GM19468 (cell line): ENCODE measurements at regions not wholly inside any gene's neighbourhood (a gene's known extent, or its start where the extent isn't known, plus 50 kb on each side); places are given as distances from the start of the nearest gene placed in this dataset.

Source experiments
- ATAC-seq: cut with Tn5 transposase; IDR thresholded peaks from one replicate; pipeline ENCODE4 v1.9.1; 2021; ENCODE audit warnings: mild to moderate bottlenecking, moderate library complexity, moderate number of reproducible peaks; ENCODE audit not compliant: unreplicated experiment; ENCODE audit errors: extremely low read depth

DNA sequence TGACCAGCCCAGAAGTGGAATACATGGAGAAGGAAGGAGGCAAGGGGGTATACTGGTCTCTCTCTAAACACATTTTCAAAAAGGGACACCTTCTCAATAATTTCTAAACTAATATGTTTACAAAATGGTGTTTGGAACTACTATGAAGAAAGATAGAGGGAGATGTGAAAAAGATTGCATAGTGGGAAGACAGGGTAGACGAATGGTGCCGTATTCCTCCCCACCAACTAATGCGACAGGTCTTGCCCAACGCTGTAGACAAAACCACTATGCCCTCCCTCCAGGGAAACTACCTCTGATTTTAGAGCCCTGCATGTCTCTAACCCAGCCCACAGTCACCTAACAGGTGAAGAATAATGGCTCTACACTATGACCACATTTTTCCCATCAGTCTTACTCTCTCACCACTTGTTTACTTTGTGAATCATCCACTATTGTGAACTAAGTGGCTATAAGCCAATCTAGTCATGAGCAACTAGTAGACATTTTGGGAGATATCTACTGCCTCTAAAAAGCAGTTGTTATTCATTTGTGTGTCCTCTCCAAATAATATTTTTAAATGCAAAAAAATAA is 108.2 kb upstream of the UBE2E2 start:
- ATAC-seq: no peak

DNA sequence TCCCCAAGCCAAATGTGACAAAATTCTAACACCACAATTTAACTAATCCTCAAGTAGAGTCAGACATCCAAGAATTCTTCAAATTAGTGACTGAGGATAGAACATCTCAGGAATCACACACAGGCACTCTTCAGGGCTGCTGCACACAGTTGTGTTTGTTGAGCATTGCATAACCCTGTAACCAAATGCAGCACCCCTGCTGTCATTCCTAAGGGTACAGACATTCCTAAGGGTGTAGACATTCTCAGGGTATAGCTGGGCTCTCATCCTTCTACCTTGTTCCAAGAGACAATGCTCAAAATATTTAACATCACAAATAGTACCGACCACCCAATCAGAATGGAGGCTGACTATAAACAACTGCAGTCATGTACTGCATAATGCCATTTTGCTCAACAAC is 107.1 kb upstream of the UBE2E2 start:
- ATAC-seq: no peak

DNA sequence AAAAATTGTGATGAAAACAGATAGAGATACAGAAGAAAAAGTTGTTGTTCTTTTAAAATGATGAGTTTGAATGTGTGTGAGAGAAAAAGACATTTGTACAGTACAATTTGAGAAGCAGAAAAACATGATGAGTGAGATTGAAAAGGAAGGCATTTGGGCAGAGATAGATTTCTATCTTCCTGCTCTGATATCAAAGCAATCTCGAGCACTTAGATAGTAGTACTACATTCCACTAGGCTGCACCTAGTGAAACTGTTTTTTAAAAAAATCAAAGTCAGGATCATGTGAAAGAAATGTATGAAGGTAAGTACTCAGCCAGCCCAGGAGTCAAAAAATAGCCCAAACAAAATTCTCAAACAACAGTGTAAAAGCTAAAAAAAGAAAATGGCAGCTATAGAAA is 104.1 kb upstream of the UBE2E2 start:
- ATAC-seq: no peak

DNA sequence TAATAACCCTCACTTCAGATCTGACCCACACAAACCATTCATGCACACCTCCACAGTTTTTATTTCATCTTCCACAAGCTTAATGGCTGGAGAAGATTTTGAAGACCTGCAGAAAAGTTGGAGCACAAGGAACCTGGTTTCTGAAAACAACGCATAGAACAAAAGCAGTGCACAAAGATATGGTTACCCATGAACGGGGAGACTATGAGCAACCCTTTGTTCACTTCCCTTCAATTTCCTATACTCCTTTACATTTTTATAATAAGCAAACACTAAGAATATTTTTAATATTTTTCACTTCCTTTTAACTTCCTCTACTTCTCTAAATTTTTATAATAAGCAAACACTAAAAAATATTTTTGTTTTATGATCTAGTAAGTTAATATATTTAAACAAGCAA is 103.5 kb upstream of the UBE2E2 start:
- no peak for ATAC-seq

DNA sequence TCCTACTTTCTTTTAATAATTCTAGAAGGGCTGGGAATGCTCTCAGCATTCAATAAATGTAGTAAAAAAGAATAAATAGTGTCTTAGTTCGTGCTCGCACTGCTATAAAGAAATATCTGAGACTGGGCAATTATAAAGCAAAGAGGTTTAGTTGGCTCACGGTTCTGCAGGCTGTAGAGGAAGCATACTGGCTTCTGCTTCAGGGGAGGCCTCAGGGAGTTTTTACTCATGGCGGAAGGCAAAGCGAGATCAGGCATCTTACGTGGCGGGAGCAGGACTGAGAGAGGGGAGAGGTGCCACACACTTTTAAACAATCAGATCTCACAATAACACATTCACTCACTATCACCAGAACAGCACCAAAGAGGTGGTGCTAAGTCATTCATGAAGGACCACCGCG is 103.0 kb upstream of the UBE2E2 start:
- ATAC-seq: no peak

DNA sequence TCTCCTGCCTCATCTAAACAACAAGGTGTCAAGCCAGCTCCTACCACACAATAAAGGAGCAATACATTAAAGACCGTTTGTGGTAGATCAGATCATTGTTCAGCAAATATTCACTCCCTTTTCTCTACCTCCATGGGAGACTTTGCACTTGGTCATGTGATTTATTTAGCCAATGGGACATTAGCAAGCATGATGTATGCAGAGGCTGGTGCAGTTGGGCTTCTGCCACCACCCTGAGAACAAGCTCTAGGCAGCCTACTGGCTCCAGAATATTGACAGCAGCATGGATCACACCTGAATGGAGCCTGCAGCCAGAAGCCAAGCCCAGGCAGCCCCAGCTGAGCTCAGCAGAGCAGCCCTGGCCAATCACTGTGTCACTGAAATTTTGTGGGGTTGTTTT is 99.4 kb upstream of the UBE2E2 start:
- ATAC-seq: no peak

DNA sequence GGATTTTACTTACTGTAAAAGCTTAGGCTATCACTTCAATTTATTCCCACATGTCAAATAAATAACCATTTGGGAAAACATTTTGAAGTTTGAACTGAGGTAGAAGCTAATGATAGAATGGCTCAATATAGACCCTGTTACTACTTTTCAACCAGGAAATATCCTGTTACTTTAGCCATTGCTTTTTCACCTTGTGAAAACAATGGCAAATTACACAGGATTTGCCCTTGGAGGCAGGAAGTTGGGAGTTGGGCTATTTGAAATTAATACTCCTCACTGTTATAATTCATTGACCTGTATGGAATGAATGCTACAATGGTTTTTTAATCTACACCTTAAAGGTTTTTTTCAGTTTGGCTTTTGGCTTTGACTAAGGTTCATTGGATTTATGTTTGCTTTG is 98.1 kb upstream of the UBE2E2 start:
- no peak for ATAC-seq

DNA sequence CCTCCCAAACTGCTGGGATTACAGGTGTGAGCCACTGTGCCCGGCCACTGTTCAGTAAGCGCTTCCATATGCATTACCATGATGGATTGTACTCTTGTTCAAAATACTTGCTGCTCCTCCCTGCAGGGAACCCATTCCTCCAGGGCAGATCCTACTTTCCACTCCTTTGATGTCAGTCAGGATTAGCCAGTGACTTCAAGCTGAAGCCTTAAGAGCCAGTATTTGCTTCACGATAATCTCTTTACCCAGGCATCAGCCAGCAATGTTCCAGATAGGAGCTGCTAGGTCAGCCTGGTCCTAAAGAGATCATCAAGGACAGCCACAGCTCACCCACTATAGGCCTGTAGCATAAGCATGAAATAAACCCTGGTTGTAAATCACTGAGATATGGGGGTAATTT is 96.5 kb upstream of the UBE2E2 start:
- ATAC-seq: no peak

DNA sequence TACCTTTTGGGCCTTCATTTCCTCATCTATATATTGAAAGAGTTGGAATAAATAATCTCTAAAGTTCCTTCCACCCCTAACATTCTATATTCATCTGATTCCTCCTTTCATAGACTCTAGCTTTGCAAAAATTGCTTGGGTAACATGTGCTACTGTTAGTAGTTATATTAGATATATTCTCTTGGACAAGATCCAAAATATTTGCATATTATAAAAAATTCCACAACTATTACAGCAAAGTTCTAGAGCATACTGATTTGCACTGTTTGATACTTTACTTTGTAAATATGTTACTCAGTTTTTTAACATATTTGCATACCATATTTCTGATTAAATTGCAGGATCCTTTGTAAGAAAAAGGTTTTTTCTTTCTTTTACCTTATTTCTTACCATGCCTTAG is 95.9 kb upstream of the UBE2E2 start:
- ATAC-seq: no peak

DNA sequence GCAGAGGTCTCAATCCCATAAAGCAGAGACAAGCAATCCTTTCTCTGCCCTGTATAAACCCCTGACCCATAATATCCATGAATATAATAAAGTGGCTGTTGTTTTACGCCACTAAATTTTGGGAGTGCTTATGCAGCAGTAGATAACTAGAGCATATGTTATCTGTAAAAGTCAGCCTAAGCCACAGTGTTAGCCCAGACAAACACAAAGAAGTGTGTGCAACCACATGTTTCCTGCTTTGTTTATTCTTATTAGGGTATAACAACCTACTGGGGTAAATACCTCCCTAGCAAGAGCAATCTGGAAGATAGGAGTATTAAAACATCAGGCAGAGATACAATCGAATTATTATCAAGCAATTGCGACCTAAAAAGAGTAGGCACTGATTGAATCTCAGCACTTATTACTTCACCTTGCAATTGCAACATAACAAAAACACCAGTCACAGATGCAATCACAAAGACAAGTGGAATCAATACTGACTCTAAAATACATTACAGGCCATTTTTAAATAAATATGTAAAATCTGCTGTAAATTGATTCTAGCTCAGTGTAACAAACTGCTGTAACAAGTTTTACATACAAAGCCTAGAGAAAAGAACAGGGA is 94.6 kb upstream of the UBE2E2 start:
- no peak for ATAC-seq

DNA sequence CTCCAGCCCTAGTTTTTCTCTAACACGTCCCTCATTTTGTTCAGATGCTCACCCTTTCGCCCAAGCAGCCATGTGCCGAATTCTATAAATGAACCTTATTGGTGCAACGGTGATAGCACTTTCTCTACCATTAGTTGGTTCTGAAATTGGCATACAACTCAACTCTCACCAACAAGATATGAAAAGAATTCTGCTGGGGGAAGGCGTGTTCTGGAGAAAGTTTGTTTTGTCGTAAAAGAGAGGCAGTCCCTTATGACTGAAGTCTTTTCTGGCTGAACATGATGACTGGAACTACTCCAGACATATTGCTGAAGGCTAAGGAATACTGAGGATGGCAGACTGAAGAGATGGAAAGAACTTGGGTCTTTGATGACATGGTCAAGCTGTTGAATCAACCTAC is 91.8 kb upstream of the UBE2E2 start:
- no peak for ATAC-seq

DNA sequence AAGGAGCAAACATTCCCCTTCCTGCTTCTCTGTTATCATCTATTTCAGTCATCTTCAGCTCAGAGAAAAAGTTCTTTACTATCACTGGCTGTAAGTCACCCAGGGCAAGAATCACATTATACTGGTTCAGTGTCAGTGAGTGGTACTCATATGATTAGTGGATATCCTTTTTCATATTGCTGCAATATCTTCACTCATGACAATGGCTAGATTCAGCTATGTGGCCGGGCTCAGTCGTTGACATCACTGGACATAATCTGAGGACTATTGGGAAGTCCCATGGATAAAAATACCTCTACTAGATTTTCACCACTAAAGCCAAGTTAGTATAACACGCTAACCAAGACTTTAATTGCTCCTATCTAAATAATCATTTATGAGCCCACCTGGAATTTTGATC is 91.3 kb upstream of the UBE2E2 start:
- no peak for ATAC-seq

DNA sequence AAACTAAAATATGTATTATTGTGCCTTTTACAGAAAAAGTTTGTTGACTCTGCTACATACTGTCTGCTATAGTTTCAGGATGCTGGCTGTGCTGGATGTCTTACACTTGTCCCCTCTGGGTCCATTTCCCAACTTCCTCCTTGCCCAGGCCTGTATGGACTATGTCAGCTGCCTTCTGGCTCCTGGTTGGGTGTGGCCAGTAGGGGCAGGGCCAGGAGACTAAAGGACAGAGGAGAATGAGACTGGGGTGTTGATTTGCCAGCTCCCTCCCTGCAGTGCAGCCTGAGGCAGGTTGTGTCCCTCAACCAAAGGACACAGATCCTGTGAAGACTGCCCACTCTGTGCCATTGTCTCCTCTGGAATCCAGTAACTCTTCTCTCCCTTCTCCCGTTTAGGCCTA is 90.6 kb upstream of the UBE2E2 start:
- ATAC-seq: no peak

DNA sequence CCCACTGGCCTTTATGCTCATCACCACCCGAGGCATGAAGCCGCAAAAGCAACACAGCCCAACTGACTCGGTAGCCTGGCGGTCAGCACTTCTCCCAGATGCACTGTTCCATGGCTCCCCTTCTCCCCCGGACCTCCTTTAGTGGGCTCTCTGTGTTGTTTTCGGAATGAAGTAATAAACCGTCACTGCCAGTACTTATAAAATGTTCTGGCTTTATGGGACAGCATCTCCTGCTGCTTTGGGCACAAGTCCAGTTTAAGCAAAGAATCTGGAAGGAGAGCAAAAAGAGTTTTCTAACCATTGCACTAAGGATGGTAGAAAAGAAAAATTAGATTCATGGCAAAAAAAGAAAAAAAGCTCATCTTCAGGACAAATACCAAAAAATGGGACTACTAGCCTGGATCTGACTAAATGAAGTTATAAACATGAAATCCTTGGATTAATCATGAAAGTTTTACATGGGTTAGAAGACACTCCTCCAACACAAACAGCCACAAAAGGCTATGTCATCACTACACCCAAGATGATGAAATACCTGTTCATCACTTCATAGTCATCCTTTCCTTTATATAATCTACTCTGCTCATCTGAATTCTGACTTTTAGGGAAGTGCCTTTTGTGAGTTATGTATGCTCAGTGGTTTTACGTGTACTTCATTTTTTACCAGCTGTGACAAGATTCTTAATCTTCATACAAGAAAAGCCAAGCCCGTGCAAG is 89.5 kb upstream of the UBE2E2 start:
- ATAC-seq: no peak

DNA sequence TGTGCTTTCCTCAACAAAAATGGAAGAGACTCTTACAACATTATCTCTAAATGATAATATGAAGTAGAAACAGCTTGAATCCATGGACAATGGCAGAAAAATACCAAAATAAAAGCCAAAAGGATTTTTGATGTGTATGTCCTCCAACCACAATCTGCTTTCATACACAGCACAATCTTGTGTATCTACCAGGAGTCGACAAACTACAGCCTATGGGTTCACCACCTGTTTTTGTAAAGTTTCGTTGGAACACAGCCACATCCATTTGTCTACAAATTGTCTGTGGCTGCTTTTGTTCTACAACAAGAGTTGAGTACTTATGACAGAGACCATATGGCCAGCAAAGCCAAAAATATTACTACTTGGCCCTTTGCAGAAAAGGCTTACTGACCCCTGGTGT is 88.7 kb upstream of the UBE2E2 start:
- no peak for ATAC-seq

DNA sequence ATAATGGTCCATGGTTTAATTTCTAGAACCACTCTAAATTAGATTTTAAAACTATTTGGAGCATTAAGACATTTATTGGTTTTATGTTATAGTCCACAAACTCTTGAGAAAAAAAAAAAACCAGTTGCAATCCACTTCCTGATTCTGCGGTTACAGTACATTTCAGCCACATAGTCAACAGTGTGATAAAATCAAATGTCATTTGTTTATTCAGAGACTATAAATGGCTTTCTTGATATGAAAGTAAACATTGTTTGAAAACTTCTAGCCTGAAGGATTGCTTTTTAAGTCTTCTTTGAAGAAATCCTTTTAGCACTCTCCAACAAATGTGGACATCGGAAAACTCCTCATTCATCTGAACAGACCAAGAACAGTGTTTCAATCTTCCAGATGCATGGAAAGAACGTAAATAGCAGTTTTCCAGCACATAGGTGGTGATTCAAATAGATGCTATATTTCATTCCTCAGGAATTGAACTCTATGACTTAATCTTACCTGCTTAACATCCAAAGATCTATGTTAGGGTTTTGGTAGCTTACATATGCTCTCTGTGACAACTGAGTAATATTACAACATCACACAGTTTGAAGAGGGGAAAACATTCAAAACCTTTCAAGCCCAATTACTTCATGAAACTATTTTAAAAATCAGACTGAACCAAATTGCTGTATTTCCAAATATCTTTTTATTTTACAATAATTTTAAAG is 87.8 kb upstream of the UBE2E2 start:
- ATAC-seq: no peak

DNA sequence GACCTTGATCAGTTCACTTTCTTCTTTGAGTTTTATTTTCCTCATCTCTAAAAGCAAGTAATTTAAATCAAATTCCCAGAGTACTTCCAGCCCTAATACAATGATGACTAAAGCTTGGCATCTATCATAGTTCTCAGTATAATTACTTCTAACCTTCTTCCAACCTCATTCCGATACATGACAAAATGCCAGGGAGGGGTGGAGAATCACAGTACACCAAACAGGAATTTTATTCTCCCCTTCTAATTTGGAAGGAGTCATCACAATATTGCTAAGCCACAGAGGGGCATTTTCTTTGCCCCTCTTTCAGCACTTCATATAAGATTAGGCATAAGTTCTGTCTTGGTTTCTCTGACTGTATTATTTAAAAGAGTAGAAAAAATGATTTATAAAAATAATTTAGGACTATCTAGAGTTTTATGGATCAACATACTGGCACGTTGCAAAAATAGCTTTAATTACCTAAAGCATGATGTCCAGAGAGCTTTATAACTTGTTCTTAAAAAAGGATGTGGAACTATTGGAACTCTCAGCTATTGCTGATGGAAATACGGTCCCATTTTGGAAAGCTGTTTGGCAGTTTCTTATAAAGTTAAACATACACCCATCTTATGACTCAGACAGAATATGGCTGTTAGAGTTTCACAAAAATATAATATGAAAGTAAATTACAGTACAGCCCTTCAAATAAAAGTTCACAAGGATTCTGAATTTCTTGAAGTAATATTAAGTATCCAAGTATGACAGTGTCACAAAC is 86.9 kb upstream of the UBE2E2 start:
- ATAC-seq: no peak

DNA sequence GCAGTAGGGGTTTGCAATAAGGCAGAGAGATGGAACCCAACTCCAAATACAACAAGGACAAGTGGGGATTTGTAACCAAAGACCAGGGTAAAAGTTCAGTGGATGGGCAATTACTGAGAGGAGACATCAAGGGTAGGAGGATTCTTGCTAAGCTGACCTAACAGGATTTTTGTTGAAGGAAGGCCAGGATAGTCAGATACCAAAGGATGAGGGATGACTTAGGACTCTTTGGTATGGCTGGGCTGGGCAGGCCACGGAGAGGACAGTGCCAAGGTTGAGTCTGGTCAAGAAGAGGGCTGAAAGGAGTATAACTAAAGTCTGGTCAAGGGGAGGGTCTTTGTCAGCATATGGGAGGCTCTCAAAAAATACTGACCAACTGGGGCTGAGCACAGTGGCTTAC is 85.3 kb upstream of the UBE2E2 start:
- no peak for ATAC-seq

DNA sequence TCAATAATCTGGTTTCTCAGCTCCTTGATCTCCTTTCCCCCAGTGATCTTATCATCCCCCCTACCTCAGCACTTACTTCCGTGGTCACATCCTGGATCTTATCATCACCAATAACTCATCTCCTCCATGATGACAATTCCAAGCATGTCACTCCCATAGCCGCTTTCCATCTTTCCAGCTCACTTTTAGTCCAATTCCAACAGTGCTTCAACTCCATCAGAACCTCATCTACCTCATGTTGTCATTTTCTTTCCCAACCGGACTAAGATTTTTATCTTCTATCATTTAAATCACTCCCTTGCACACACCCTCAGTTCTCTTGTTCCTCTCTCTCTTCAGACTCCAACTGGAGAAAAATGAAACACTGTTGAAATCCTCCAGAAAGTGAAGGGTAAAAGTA is 75.9 kb upstream of the UBE2E2 start:
- ATAC-seq: no peak

DNA sequence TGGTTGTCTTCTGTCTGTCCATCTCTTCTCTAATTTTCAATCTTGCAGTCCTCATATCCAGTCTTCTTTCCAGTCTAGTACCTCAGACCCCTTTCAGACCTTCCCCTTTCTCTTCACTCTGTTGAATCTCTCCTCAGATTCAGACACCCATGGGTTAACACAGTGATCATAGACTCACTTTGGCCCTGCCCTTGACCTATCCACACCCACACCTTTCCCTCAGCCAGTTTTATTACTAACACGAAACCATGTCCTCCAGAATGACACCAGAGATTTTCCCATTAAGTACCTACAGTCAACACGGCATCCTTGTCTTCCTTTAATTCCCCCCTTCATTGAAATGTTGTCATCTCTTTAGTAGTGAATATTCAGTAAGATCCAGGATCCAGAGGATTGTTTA is 74.5 kb upstream of the UBE2E2 start:
- ATAC-seq: no peak

DNA sequence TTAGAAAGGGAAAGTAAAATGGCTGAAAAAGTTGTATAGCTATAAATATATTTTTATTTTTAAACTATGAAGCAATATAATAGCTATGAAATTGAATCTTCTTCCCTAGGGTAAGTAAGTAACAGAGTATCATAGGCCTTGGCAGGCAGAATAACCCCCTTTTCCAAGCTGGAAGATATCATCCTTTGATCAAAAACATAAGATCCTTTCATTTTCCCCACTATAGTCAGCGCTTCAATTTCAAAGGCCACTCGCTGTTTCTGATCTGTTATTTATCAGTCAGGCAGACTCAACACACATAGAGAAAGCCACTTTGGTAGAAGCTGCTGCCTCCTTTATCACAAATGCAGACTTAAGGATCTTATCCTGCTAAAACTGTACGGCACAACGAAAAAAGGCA is 74.0 kb upstream of the UBE2E2 start:
- ATAC-seq: no peak
